GM23248 (cell line): ENCODE measurements at regions not wholly inside any gene's neighbourhood (a gene's known extent, or its start where the extent isn't known, plus 50 kb on each side); places are given as distances from the start of the nearest gene placed in this dataset.

Source experiments
- EZH2 ChIP-seq: fragments of 200-600 bp; sonication (generic); IDR thresholded peaks from 2 replicates; pipeline ENCODE4 v1.6.1; 2018; ENCODE audit warnings: antibody characterized with exemption, mild to moderate bottlenecking; ENCODE audit not compliant: insufficient read depth, poor library complexity, severe bottlenecking
- EZH2phosphoT487 ChIP-seq: fragments of 200-600 bp; sonication (generic); IDR thresholded peaks from 2 replicates; pipeline ENCODE4 v1.6.1; 2018; ENCODE audit warnings: antibody characterized with exemption, moderate library complexity, mild to moderate bottlenecking, low read depth; ENCODE audit not compliant: insufficient read depth

DNA sequence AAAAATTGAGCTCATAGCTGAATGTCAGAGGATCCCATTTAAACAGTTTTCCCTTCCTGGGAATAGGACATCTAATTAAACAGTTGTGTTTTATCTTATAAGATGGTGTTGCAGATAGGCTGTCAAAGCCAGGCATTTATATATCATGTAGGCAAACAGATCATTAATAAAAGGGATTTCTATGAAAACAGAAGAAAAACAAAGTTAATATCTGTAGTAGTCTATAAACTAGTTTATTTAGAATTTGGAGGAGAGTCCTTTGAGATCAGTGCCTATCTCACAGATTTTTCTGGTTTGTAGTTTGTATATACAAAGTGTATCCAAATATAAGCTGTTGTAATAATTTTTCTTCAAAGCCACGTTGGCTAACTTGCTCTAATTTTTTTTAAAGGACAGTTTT is 1738.2 kb upstream of the PIK3C3 start:
- TF ChIP-seq EZH2phosphoT487 (no peak), EZH2 (no peak)
